Mucosa of descending colon (tissue), 3 donors: ENCODE measurements at regions not wholly inside any gene's neighbourhood (a gene's known extent, or its start where the extent isn't known, plus 50 kb on each side); places are given as distances from the start of the nearest gene placed in this dataset.

Experiments
- ATAC-seq: fragments of 200-7000 bp; cut with Tn5 transposase; one replicate; pipeline ENCODE4 v1.9.1; 2020; ENCODE audit warnings: mild to moderate bottlenecking, moderate library complexity
- DNase-seq, 3 donors: peaks; one replicate each; pipeline ENCODE4 v3.0.0-alpha.2; 2020
- H3K36me3 ChIP-seq: fragments of 200-600 bp; one replicate; pipeline ENCODE4 v1.8.0; 2021; ENCODE audit warnings: low read depth, mild to moderate bottlenecking
- H3K4me1 ChIP-seq: fragments of 200-600 bp; one replicate; pipeline ENCODE4 v1.8.0; 2021; ENCODE audit warnings: low read depth, mild to moderate bottlenecking
- H3K4me3 ChIP-seq: fragments of 200-600 bp; one replicate; pipeline ENCODE4 v1.8.0; 2021; ENCODE audit warnings: mild to moderate bottlenecking
- H3K9me3 ChIP-seq: fragments of 200-600 bp; one replicate; pipeline ENCODE4 v1.8.0; 2021; ENCODE audit warnings: mild to moderate bottlenecking
- intact Hi-C, 2 donors: fragments of 100-400 bp; cut with DNase I in 1 of 2; cut with micrococcal nuclease in 1 of 2; formaldehyde crosslinking; loops; one replicate each; pipeline versions ENCODE4 v1.11.0 to v1.11.1; 2022; cut with DNase I, micrococcal nuclease
- TF ChIP-seq, protein P1 (sequence below): fragments of 200-600 bp; IDR thresholded peaks from one replicate; pipeline ENCODE4 v1.8.0; 2022; ENCODE audit warnings: antibody characterized with exemption, mild to moderate bottlenecking
- donor health status: DM: no; HTN: no; CAD: no; lungs with moderate emphysema.
- donor health status: DM: no; HTN: no; CAD: no.
- donor health status: DM: no; HTN: yes; CAD: no.

DNA sequence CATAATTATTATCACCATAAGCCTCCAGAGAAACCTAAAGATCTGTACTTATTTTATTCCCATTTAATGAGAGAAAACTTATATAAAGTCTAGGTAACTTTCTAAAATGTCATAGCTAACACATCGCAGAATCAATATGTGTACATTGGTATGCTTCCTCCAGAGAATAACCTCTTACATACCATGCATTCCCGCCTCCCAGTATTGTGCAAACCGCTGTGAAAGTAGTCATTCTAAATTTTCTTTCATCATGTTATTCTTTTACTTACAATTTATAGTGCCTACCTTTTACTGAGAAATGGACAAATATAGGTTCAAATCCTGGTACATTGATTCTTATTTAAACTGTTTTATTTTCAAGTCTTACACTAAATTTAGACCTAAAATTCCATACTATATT lies 463.4 kb downstream of the LRFN5 start:
- ATAC-seq (no peak), DNase-seq (no peak)
- Histone ChIP-seq H3K9me3 (peaks cover 36% of the 10 kb centered on the region), H3K4me1 (no peaks in the 10 kb centered on the region), H3K4me3 (no peak overlapping the region), H3K36me3 (no peaks in the 10 kb centered on the region)
- intact Hi-C loops, result no loop called here
- TF ChIP-seq, protein P1, sequence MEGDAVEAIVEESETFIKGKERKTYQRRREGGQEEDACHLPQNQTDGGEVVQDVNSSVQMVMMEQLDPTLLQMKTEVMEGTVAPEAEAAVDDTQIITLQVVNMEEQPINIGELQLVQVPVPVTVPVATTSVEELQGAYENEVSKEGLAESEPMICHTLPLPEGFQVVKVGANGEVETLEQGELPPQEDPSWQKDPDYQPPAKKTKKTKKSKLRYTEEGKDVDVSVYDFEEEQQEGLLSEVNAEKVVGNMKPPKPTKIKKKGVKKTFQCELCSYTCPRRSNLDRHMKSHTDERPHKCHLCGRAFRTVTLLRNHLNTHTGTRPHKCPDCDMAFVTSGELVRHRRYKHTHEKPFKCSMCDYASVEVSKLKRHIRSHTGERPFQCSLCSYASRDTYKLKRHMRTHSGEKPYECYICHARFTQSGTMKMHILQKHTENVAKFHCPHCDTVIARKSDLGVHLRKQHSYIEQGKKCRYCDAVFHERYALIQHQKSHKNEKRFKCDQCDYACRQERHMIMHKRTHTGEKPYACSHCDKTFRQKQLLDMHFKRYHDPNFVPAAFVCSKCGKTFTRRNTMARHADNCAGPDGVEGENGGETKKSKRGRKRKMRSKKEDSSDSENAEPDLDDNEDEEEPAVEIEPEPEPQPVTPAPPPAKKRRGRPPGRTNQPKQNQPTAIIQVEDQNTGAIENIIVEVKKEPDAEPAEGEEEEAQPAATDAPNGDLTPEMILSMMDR, result no peak

DNA sequence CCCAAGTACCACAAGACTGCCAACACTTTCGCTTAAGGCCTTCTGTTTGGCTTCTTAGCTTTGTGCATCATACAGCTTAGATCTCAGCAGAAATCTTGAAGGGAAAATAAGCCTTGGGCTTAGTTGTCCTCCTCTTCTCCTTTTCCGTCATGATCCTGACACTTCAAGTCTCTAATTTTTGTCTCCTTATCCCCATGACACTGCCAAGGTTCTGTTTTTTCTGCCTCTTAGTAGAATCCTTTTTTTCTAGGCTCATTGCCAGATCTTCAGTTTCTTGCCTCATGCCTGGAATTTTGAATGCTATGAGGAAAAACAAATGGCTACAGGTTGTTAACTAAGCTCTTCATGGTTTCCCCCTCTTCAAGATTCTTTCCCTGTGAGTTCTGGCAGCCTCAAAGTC lies 450.4 kb downstream of the LRFN5 start:
- TF ChIP-seq, protein P1, result no peak
- intact Hi-C loops, result no loop called here
- no peak for DNase-seq
- Histone ChIP-seq H3K36me3 (no peaks in the 10 kb centered on the region), H3K4me1 (no peaks in the 10 kb centered on the region), H3K9me3 (peaks cover 19% of the 10 kb centered on the region), H3K4me3 (no peak overlapping the region)
- no peak for ATAC-seq

DNA sequence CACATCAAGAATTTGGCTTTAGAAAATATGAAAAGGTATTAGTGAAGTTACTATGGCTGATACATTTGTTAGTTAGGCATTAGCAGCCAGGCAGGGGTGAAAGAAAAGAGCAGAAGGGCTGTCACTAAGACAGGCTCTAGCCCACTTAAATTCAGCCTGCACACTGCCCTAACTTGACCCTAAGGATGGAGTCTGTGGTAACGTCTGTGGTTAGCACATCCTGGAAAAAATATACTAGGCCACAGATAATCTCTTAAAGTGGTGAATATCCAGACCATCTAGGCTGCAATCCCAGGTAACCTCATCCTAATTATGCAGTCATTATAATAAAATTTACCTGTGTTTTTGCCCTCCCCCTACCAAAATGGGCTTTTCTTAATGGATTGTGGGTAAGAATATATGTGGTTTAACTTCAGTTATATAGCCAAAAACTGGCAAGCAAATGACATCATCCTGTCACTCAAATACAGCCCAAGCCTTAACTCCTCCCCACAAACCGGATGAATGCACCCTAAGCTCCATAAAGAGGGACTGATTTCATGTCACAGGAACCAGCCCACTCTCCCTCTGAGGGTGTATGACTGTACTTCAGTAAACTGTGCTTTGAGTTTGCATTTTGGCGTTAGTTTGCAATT lies 440.9 kb downstream of the LRFN5 start:
- Histone ChIP-seq H3K9me3 (peaks cover 7% of the 10 kb centered on the region), H3K4me3 (no peak overlapping the region), H3K4me1 (no peaks in the 10 kb centered on the region), H3K36me3 (no peaks in the 10 kb centered on the region)
- TF ChIP-seq, protein P1, result no peak
- DNase-seq (no peak), ATAC-seq (no peak)
- intact Hi-C loops, result no loop called here

DNA sequence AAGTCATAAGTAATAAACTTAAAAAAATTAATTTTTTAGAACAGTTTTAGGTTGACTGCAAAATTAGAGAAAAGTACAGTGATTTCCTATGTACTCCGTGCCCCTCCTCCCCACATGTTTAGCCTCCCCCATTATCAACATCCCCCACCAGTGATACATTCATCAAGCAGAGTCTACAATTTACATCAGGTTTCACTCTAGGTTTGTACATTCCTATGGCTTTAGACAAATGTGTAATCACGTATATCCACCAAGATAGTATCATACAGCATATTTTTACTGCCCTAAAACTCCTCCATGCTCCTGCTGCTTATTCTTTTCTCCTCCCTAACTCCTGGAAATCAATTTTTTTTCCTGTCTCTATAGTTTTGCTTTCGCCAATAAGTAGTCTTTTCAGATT lies 438.7 kb downstream of the LRFN5 start:
- intact Hi-C loops, result no loop called here
- Histone ChIP-seq H3K4me3 (no peak overlapping the region), H3K9me3 (peaks cover 1% of the 10 kb centered on the region), H3K36me3 (no peaks in the 10 kb centered on the region), H3K4me1 (no peaks in the 10 kb centered on the region)
- DNase-seq, result no peak
- TF ChIP-seq, protein P1, result no peak
- no peak for ATAC-seq

DNA sequence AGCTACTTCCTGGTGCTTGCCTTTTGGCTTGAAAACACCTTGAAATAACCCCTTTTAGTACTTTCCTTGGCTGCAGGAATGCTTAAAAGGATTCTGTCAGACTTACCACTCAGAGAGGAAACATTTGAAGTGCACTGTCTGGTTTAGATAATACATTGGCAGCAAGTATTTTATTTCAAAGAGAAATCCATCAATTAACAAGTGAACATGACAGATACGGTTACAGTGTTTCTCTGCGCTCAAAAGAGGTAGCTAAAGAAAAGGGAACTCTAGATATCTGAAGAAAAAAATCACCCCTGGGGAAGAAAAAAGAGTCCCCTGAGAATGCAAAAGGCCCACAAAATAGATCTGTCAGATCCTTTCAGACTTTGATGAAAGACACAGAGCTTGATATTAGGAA lies 421.9 kb downstream of the LRFN5 start:
- no peak overlapping the region for H3K4me3 ChIP-seq
- intact Hi-C loops, result no loop called here
- H3K4me1 ChIP-seq, result no peaks in the 10 kb centered on the region
- H3K36me3 ChIP-seq, result no peaks in the 10 kb centered on the region
- no peak for DNase-seq
- TF ChIP-seq, protein P1, result no peak
- no peak for ATAC-seq
- H3K9me3 ChIP-seq, result peaks cover 26% of the 10 kb centered on the region

DNA sequence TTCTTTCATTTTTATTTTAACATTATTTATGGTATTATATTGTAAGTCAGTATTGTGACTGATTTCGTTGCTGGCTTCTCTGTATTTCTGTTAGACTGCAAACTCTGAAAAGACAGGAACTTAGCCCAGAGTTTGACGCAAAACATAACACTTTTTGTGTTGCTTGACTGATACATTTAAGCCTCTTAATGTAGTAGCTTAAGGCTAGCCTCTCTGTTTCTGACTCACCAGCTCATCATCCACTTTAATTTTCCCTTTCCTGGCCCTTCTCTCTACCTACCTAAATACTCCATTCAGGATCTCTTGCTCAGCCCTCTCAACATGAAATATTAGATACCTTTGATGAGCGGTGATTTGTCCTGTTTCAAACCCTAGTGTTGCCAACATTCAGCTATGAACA lies 420.6 kb downstream of the LRFN5 start:
- intact Hi-C loops, result no loop called here
- ATAC-seq (no peak), DNase-seq (no peak)
- Histone ChIP-seq H3K4me3 (no peak overlapping the region), H3K36me3 (no peaks in the 10 kb centered on the region), H3K9me3 (peaks cover 30% of the 10 kb centered on the region), H3K4me1 (no peaks in the 10 kb centered on the region)
- TF ChIP-seq, protein P1, result no peak
